HEK293T (cell line): ENCODE measurements at regions not wholly inside any gene's neighbourhood (a gene's known extent, or its start where the extent isn't known, plus 50 kb on each side); places are given as distances from the start of the nearest gene placed in this dataset.
"Not testable (repeated sequence)": the region's sequence is repeated elsewhere in the genome, so short reads cannot be mapped to it uniquely, and the experiment has no call there.

Experiments
- CTCF ChIA-PET: fragments of 350-600 bp; formaldehyde crosslinking; extraction: SDS; loops from one replicate; lab custom pipeline; 2021; ENCODE audit warnings: antibody characterized with exemption, inconsistent platforms; lab: Yijun Ruan, JAX
- POLR2A ChIA-PET: fragments of 350-600 bp; formaldehyde crosslinking; extraction: SDS; loops from one replicate; lab custom pipeline; 2020; ENCODE audit warnings: antibody characterized with exemption, inconsistent platforms; lab: Yijun Ruan, JAX
- DNase-seq: peaks from one replicate; pipeline ENCODE4 v3.0.0; 2012; ENCODE audit warnings: mixed read lengths; ENCODE audit errors: extremely low spot score
- ARNT ChIP-seq: fragments of 450-650 bp; IDR thresholded peaks from 2 replicates; pipeline ENCODE4 v1.6.1; 2017; ENCODE audit warnings: mild to moderate bottlenecking
- BHLHE40 ChIP-seq: fragments of 450-650 bp; IDR thresholded peaks from 2 replicates; pipeline ENCODE4 v1.6.1; 2016; ENCODE audit warnings: mild to moderate bottlenecking, moderate library complexity, borderline replicate concordance
- CTBP1 ChIP-seq: fragments of 450-650 bp; IDR thresholded peaks from 2 replicates; pipeline ENCODE4 v1.6.1; 2016; ENCODE audit warnings: borderline replicate concordance
- ELF4 ChIP-seq: fragments of 450-650 bp; IDR thresholded peaks from 2 replicates; pipeline ENCODE4 v1.6.1; 2017; ENCODE audit warnings: antibody characterized with exemption
- FOXA1 ChIP-seq: fragments of 450-650 bp; IDR thresholded peaks from 2 replicates; pipeline ENCODE4 v1.6.1; 2016; ENCODE audit warnings: mild to moderate bottlenecking
- FOXK2 ChIP-seq: fragments of 450-650 bp; IDR thresholded peaks from 2 replicates; pipeline ENCODE4 v1.6.1; 2016; ENCODE audit warnings: mild to moderate bottlenecking
- FOXM1 ChIP-seq: fragments of 450-650 bp; IDR thresholded peaks from 2 replicates; pipeline ENCODE4 v1.6.1; 2017; ENCODE audit warnings: mild to moderate bottlenecking, borderline replicate concordance
- HDGF ChIP-seq: fragments of 450-650 bp; IDR thresholded peaks from 2 replicates; pipeline ENCODE4 v1.6.1; 2017; ENCODE audit warnings: antibody characterized with exemption, borderline replicate concordance
- L3MBTL2 ChIP-seq: fragments of 450-650 bp; conservative IDR thresholded peaks from 2 replicates; pipeline ENCODE4 v1.6.1; 2016; ENCODE audit warnings: mild to moderate bottlenecking
- LEF1 ChIP-seq: fragments of 450-650 bp; IDR thresholded peaks from 2 replicates; pipeline ENCODE4 v1.6.1; 2017; ENCODE audit warnings: mild to moderate bottlenecking, borderline replicate concordance
- NFRKB ChIP-seq: fragments of 450-650 bp; IDR thresholded peaks from 2 replicates; pipeline ENCODE4 v1.6.1; 2016; ENCODE audit warnings: mild to moderate bottlenecking, moderate library complexity
- SP1 ChIP-seq: fragments of 450-650 bp; IDR thresholded peaks from 2 replicates; pipeline ENCODE4 v1.6.1; 2017
- SUZ12 ChIP-seq: fragments of 450-650 bp; IDR thresholded peaks from 2 replicates; pipeline ENCODE4 v1.6.1; 2016; ENCODE audit warnings: mild to moderate bottlenecking
- TARDBP ChIP-seq: fragments of 450-650 bp; IDR thresholded peaks from 2 replicates; pipeline ENCODE4 v1.6.1; 2016
- ZNF384 ChIP-seq: fragments of 450-650 bp; IDR thresholded peaks from 2 replicates; pipeline ENCODE4 v1.6.1; 2016
- TF ChIP-seq, protein P1 (sequence below): fragments of 450-650 bp; IDR thresholded peaks from 2 replicates; pipeline ENCODE4 v1.6.1; 2016

DNA sequence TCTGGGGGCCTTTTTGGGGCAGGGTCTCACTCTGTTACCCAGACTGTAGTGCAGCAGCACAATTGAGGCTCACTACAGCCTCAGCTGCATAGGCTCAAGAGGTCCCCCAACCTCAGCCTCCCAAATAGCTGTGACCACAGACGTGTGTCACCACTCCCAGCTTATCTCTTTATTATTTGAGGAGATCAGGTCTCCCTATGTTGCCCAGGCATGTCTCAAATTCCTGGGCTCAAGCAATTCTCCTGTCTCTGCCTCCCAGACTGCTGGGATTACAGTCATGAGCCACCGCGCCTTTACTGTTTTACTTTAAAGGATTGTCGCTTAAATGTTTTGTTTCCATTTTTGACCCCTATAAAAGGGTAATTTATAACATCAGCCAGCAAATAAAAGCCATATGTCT is 502.6 kb upstream of the AUTS2 start:
- no peak for TF ChIP-seq LEF1
- TF ChIP-seq FOXK2 = no peak
- TF ChIP-seq ARNT = no peak
- TF ChIP-seq FOXM1 = no peak
- TF ChIP-seq HDGF = no peak
- no peak for TF ChIP-seq NFRKB
- TF ChIP-seq ELF4 = no peak
- no peak for TF ChIP-seq SUZ12
- TF ChIP-seq CTBP1 = no peak
- TF ChIP-seq, protein P1, sequence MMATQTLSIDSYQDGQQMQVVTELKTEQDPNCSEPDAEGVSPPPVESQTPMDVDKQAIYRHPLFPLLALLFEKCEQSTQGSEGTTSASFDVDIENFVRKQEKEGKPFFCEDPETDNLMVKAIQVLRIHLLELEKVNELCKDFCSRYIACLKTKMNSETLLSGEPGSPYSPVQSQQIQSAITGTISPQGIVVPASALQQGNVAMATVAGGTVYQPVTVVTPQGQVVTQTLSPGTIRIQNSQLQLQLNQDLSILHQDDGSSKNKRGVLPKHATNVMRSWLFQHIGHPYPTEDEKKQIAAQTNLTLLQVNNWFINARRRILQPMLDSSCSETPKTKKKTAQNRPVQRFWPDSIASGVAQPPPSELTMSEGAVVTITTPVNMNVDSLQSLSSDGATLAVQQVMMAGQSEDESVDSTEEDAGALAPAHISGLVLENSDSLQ = no peak
- no peak for TF ChIP-seq L3MBTL2
- TF ChIP-seq SP1 = no peak
- no peak for TF ChIP-seq TARDBP
- TF ChIP-seq ZNF384 = no peak
- no peak for TF ChIP-seq BHLHE40
- no peak for TF ChIP-seq FOXA1
- ChIA-PET CTCF (no interaction called here), POLR2A (no interaction called here)

DNA sequence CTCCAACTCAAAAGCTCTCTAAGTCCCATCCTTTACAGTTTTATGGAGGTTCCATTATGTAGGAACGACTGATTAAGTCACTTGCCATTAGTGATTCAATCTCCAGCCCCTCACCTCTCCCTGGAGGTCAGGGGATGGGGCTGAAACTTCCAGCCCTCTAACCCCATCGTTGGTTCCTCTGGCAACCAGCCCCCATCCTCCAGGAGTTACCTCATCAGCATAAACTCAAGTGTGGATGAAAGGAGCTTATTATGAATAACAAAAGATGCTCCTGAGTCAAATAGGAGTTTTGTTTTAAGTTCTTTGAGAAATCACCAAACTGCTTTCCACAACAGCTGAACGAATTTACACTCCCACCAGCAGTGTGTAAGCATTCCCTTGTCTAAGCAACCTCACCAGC is 494.3 kb upstream of the AUTS2 start:
- TF ChIP-seq ZNF384 = no peak
- DNase-seq = no peak
- CTCF ChIA-PET = no interaction called here
- POLR2A ChIA-PET = no interaction called here

More for the DNA sequence above, 502.6 kb upstream of the AUTS2 start:
- no peak for DNase-seq

DNA sequence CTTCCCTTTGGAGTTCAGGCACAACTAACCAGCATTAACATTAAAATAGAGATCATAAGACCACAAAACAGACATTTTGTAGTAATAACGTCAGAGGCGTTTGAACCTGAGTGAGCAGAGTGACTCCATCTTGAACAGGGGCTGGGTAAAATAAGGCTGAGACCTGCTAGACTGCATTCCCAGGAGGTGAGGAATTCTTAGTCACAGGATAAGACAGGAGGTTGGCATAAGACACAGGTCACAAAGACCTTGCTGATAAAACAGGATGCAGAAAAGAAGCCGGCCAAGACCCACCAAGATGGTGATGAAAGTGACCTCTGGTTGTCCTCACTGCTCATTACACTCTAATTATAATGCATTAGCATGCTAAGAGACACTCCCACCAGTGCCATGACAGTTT is 493.2 kb upstream of the AUTS2 start:
- POLR2A ChIA-PET = no interaction called here
- CTCF ChIA-PET = no interaction called here
- TF ChIP-seq NFRKB (no peak), ELF4 (no peak), FOXA1 (no peak), BHLHE40 (no peak), L3MBTL2 (no peak), LEF1 (no peak), CTBP1 (no peak), SUZ12 (no peak), FOXK2 (no peak), HDGF (no peak), ZNF384 (no peak), FOXM1 (no peak)
- TF ChIP-seq, protein P1 = no peak
- DNase-seq = no peak

DNA sequence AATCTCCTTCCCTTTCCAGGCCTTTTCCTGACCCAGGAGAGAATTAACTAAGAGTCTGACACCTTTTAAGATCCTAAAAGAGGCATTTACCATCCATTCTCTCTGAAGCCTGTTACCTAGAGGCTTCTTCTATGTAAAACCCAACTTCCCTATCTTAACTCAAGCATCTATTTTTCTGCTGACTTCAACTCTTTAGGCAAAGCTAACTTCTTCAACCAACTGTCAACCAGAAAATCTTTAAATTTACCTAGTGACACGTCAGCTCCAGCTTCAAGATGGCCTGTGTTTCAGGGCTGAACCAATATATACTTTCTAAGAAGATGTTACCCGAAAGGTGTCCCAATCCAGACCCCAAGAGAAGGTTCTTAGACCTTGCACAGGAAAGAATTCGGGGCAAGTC is 492.3 kb upstream of the AUTS2 start:
- POLR2A ChIA-PET = no interaction called here
- CTCF ChIA-PET = no interaction called here
- DNase-seq = no peak
- TF ChIP-seq, protein P1 = no peak
- no peak for TF ChIP-seq FOXA1
- TF ChIP-seq ZNF384 = no peak
- TF ChIP-seq L3MBTL2 = no peak
- no peak for TF ChIP-seq SUZ12
- no peak for TF ChIP-seq LEF1
- TF ChIP-seq BHLHE40 = no peak
- no peak for TF ChIP-seq CTBP1
- TF ChIP-seq SP1 = no peak
- TF ChIP-seq ELF4 = no peak
- no peak for TF ChIP-seq TARDBP
- TF ChIP-seq ARNT = no peak
- TF ChIP-seq NFRKB = no peak
- TF ChIP-seq FOXK2 = no peak
- TF ChIP-seq HDGF = no peak
- no peak for TF ChIP-seq FOXM1

DNA sequence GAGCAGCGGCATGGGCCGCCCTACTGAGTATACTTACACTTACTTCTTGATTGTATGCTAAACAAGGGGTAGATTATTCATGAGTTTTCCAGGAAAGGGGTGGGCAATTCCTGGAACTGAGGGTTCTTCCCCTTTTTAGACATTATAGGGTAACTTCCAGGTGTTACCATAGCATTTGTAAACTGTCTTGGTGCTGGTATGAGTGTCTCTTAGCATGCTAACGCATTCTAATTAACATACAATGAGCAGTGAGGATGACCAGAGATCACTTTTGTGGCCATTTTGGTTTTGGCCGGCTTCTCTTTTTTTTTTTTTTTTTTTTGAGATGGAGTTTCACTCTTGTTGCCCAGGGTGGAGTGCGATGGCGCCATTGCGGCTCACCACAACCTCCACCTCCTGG is 491.8 kb upstream of the AUTS2 start:
- POLR2A ChIA-PET, CTCF ChIA-PET, DNase-seq: not testable (repeated sequence)

DNA sequence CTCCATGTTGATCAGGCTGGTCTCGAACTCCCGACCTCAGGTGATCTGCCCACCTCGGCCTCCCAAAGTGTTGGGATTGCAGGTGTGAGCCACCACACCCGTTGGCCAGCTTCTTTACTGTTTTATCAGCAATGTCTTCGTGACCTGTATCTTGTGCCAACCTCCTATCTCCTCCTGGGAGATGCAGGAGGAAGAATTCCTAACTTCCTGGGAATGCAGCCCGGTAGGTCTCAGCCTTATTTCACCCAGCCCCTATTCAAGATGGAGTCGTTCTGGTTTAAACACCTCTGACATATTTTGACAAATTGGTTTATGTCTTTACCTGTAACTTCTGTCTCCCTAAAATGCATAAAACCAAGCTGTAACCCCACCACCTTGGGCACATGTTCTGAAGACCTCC is 491.3 kb upstream of the AUTS2 start:
- CTCF ChIA-PET, POLR2A ChIA-PET, DNase-seq: not testable (repeated sequence)

DNA sequence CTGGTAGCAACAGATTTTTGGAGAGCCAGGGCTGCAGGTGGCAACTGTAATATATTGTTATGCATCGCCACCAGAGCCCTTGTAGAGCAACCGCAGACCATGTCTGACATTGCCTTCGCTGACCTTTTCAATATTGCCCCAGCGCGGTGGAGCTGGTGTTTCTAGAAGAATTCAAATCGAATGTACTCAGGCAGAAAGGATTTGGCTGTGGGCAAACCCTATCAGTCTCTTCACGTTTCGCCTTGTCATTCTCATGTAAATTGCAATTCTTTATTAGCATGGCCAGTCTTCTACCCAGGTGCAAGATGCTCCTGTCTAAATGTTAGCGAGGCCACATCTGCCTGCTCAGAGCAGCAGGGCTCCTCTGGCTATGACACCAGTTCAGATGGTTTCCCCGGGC is 490.2 kb upstream of the AUTS2 start:
- ChIA-PET POLR2A (no interaction called here), CTCF (no interaction called here)
- no peak for DNase-seq
- no peak for TF ChIP-seq CTBP1
- TF ChIP-seq ZNF384 = no peak
- no peak for TF ChIP-seq FOXM1
- TF ChIP-seq SP1 = no peak
- no peak for TF ChIP-seq FOXK2
- no peak for TF ChIP-seq NFRKB
- TF ChIP-seq BHLHE40 = no peak
- TF ChIP-seq, protein P1 = no peak
- TF ChIP-seq HDGF = no peak
- TF ChIP-seq ARNT = no peak
- TF ChIP-seq L3MBTL2 = no peak
- no peak for TF ChIP-seq FOXA1
